GM04504 (cell line): ENCODE measurements at regions not wholly inside any gene's neighbourhood (a gene's known extent, or its start where the extent isn't known, plus 50 kb on each side); places are given as distances from the start of the nearest gene placed in this dataset.
A peak's percentile ranks its signal among the peaks of the same experiment; 100 is the strongest.

Experiments
- DNase-seq: peaks from one replicate; pipeline ENCODE4 v3.0.0-alpha.2; 2012; ENCODE audit warnings: low read depth

GRCh38 chr12:102596031-102596430 lies 115.7 kb upstream of the IGF1 start:
- no peak for DNase-seq

- no peak for DNase-seq
These were observed 115.0 kb upstream of the IGF1 start for GRCh38 chr12:102595315-102595714.

- DNase-seq, result no peak
These were observed 112.8 kb upstream of the IGF1 start for GRCh38 chr12:102593134-102593533.

GRCh38 chr12:102592134-102592533 lies 111.8 kb upstream of the IGF1 start:
- DNase-seq, result no peak

- no peak for DNase-seq
These were observed 92.9 kb upstream of the IGF1 start for GRCh38 chr12:102573237-102573636.

- no peak for DNase-seq
These were observed 91.5 kb upstream of the IGF1 start for GRCh38 chr12:102571889-102572288.

GRCh38 chr12:102570256-102570655 lies 89.9 kb upstream of the IGF1 start:
- no peak for DNase-seq

GRCh38 chr12:102569803-102570202 lies 89.4 kb upstream of the IGF1 start:
- no peak for DNase-seq

GRCh38 chr12:102568276-102568675 lies 87.9 kb upstream of the IGF1 start:
- peak; percentile 33 for DNase-seq

- DNase-seq, result peak; percentile 58
These were observed 86.9 kb upstream of the IGF1 start for GRCh38 chr12:102567031-102567985.

GRCh38 chr12:102565555-102565954 lies 85.2 kb upstream of the IGF1 start:
- DNase-seq, result no peak

GRCh38 chr12:102564026-102564425 lies 83.7 kb upstream of the IGF1 start:
- no peak for DNase-seq

- no peak for DNase-seq
These were observed 82.6 kb upstream of the IGF1 start for GRCh38 chr12:102562836-102563425.

- no peak for DNase-seq
These were observed 70.8 kb upstream of the IGF1 start for GRCh38 chr12:102551186-102551585.

GRCh38 chr12:102549691-102550090 lies 69.3 kb upstream of the IGF1 start:
- no peak for DNase-seq

- DNase-seq, result no peak
These were observed 68.2 kb upstream of the IGF1 start for GRCh38 chr12:102548543-102548942.

GRCh38 chr12:102543494-102544485 lies 63.4 kb upstream of the IGF1 start:
- DNase-seq, result no peak

GRCh38 chr12:102542816-102543440 lies 62.6 kb upstream of the IGF1 start:
- DNase-seq, result no peak

GRCh38 chr12:102540815-102541385 lies 60.5 kb upstream of the IGF1 start:
- DNase-seq, result no peak

- peak; percentile 85 for DNase-seq
These were observed 59.5 kb upstream of the IGF1 start for GRCh38 chr12:102539651-102540553.
